HG03103 (cell line): ENCODE measurements at regions not wholly inside any gene's neighbourhood (a gene's known extent, or its start where the extent isn't known, plus 50 kb on each side); places are given as distances from the start of the nearest gene placed in this dataset.
"Not testable (repeated sequence)": the region's sequence is repeated elsewhere in the genome, so short reads cannot be mapped to it uniquely, and the experiment has no call there.

Source experiments
- ATAC-seq: cut with Tn5 transposase; IDR thresholded peaks from one replicate; pipeline ENCODE4 v1.9.1; 2021; ENCODE audit warnings: low read depth; ENCODE audit not compliant: unreplicated experiment

DNA sequence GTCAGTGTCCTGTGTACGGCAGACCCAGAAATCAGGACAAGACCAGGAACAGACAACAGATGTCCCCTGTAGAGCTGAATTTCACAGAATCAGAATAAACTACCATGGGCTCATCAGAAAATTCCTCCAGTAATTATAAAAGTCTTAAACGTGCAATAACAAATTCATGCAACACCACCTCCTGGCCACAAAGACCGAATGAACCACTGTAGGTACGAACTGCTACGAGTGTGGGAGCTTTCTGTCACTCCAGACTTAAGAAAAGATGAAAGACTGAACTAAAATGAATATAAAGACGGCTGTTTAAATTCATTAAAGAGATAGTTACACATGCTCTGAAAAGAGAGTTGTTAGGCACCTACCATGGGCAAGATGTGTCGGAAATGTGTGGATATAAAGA lies 333.5 kb downstream of the RRAGC start:
- ATAC-seq, result no peak

DNA sequence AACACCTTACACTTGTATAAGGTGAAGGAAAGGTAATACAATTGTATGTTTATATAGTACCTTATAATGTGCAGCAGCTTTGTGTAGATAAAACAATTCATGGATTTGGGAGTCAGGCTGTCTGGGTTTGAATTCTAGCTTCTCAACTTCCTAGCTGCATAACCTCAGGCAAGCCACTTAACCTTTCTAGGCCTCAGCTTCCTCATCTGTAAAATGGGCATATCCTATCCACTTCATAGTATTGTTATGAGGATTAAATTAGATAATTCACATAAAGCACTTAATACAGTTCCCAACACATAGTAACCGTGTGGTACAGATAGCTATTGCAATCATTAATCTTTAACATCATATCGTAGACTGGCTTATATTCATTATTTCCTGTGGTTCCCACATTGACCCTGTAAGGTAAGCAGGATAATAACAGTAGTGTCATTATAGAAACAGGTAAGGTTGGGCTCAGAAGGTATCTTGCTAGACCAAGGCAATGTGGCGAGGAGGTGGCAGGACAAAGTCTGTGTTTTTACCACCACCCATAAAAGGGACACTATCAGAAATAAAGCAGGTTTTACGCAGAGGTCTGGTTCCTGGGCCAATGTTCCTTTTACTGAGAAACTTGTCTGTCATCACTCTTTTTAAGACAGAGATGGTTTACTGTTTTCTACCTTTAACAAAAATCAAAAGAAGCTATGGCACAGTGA lies 334.1 kb downstream of the RRAGC start:
- ATAC-seq, result no peak

DNA sequence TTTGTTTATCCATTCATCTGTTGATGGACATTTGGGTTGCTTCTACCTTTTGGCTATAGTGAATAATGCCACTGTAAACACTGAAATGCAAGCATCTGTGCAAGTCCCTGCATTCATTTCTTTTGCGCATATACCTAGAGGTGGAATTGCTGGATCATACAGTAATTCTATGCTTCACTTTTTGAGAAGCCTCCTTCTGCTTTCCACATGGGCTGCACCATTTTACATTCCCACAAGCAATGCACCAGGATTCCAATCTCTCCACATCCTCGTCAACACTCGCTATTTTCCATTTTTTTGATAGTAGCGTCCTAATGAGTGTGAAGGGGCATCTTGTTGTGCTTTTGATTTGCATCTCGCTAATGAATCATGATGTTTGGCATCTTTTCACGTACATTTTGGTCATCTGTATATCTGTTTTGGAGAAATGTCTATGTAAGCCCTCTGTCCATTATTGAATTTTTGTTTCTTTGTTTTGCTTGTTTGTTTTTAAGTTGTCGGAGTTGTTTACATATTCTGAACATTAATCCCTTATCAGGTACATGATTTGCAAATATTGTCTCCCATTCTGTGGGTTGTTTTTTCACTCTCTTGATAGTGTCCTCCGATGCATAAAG lies 335.4 kb downstream of the RRAGC start:
- ATAC-seq, result no peak

DNA sequence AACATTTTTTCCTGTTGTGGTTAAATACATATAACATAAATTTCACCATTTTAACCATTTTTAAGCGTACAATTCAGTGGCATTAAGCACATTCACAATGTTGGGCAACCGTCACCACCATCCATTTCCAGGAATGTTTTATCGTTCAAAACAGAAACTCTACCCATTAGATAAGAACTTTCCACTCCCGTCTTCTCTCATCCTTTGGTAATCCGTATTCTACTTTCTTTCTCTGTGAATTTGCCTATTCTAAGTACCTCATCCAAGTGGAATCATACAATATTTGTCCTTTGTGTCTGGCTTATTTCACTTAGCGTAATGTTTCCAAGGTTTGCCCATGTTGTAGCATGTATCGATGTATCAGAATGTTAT lies 336.0 kb downstream of the RRAGC start:
- ATAC-seq, result no peak

DNA sequence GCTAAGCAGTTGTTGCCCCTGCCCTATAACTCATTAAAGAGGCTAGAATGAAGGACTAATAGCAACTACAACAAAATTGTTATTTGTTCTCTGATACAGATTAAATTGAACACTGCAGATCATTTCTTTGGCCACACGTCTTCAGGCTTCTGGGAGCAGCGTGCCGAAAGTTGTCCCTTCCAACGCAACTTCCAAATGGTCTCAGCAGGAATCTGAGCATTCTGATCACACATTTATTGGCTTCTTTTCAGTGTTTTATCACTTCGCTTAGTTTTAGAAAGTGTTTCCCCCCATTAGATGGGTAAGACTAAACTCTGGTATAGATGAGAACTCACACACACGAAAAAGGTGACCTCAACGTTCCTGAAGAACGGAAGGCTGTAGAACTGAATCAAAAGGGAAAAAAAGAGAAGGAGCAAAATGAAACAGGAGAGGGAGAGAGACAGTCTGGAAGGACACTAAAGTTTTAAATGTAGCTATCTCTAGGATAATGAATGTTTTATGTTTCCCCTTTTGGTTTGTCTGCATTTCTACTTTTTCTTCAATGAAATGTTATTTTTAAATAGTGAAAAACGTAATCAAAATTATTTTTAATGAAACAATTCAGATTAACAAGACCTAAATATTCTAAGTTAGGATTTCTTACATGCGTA lies 336.5 kb downstream of the RRAGC start:
- ATAC-seq, result no peak

DNA sequence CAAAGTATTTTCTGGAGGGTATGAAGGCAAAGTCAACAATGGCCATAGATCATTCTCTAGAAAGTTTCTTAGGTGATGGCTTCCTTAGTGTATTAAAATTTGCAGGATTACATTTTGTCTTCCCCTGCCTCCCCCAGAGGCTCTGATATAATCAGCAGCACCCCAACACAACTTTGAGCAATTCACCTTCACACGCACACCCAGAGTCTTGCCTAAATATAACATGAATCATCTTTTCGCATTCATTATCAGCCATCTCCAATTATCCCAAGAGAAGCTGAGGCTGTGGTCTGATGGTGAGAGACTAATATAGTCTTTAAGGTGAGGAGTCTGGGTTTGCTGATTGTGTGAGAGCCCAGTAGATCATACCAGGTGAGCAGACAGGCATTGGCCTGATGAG lies 343.0 kb downstream of the RRAGC start:
- no peak for ATAC-seq

DNA sequence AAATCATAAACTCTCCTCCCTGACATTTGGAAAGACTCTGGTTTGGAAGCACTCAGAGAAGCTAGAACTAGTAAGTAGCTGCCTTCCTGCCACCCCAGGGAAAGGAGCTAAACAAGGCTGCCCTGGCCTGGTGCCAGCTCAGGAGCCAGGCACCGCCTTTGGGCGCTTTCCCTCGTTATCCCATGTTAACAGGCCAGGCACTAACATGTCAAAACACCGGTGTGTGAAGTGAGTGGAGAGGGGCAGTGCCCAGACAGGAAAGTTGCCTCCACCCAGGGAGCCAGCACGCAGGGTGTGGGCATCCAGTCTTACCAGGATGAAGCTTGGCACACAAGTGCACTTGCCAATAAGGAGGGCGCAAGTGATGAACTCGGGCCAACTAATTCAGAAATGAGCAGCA lies 346.8 kb downstream of the RRAGC start:
- ATAC-seq, result no peak

DNA sequence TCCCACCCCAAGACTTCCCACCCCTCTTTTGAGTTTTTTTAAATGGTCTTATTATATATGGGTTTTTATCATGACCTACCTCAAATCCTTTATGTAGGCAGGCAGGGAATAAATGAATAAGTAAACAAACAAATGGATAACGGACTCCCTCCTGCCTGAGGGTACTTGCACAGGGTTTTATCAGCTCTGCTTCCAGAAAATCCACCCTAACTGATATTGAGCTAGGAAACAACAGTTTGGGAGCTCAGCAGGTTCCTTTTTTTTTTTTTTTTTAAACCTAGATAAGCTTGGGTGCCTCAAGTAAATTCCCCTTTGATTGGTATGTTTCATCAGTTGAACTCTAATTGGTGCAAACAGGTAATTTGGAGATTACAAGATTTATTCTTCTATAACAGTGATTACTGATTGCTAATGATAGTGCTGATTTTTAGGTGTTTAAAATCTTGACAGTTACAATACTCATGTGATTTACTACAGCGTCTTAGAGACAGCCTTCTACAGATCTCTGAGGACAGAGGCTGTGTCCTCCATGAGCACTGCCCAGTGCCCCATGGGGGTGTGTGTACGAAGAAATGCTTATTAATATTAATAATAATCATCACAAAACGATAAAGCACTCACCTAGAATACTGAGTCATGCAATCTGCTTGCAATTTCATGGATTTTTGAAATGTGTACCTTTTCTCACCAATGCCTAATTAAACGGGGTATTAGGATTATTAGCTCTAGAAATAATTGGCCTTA lies 347.4 kb downstream of the RRAGC start:
- no peak for ATAC-seq

DNA sequence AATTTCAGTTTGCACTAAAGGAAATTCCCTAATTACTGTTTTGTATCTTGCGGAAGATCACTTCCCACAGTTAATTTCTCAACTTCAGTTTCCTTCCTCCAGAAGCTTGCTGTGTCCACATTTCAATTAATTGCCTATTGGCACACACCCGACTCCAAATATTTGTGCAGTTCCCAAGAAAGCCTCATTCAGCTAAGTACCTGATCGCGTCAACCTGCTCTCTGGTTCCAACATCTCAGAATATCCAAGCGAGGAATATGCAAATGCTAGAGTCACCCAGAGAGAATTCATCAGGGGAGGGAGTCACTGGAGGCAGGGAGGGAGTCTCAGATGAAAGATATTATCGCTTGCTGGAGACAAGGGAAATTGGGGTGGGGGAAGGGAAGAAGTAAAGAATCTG lies 351.3 kb downstream of the RRAGC start:
- ATAC-seq, result no peak

DNA sequence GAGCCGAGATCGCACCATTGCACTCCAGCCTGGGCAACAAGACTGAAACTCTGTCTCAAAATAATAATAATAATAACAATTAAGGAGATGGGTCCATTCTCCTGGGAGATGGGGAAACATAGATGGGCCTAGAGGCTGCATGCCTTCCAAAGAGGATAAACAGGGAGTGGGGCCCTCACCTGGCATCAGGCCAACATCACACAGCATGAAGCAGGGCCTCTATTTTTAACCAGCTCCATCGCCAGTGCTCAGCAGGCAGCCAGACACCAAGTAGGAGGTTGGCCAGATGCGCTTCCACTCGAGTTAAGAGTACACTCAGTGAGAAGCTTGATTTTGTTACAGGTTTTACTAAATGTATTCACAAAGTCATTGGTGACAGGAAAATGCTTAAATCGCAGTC lies 352.0 kb downstream of the RRAGC start:
- ATAC-seq, result no peak

DNA sequence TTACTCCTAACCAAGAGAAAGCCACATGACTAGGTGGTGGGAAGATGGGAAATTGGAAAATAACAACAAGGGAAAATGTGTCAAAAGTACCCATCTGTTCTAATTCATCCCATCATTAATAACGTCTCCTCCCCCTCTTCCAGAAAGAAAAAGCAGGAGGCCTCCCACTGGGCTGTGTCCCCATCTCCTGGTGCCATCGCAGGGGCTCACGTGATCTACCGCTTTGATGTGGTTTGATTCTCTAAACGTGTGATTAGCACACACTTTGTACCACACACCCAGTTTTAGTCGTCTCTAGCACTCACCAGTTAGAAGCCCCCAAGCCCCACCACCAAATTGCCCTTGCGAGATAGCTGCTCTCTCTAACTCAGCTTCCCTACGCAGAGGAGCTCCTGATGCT lies 353.6 kb downstream of the RRAGC start:
- no peak for ATAC-seq

DNA sequence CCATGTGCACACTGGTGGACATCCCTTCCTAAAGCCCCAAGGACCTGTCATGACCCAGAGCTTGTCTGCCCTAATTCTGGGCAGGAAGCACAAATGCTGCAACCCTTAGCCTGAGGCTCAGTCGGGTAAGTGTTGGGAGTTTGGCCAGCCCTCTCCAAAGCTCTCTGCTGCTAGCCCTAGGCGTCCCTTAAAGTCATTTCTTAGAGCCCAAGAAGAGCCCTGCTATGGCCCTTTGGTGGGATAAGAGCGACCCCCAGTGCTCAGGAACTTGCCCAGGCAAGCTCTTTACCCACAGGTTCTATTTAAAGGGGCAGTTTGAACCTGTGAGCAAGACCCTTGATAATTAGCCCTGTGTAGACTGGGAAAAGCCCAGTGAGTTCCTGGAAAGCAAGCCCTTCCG lies 356.8 kb downstream of the RRAGC start:
- no peak for ATAC-seq

DNA sequence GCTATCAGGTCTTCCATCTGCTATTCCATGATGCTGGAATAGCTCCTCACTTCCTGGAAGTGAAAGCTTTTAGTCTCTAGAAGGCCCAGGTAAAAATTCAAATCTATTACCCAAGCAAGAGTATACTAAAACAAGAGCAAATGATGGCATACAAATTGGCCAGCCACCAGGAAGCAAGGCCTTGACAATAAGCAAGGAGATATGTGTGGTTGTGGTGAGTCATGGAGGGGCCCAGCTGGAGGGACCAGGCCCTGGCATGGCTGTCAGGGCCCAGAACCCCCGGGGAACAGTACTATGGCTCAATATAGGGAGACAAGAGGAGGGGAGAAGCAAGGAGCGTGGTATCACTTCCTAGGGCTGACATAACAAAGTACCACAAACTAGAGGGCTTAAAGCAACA lies 358.7 kb downstream of the RRAGC start:
- ATAC-seq, result no peak

DNA sequence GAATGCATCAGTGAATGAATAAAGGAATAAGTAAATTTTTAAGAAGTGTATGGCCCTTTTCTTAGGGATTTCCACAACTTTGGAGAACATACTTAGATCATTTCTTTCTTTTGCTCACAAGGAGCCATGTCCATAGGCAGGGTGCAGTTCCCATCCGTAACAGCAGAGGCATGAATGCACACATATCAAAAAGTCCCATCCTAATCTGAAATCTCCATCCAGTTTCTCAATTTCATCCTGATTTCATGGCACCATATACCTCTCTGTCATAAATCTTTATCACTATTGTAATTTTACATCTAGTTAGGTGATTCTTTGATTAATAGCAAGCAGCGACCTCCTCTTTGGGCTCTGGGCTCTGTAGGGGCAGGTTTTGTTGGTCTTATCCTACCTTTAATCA lies 359.2 kb downstream of the RRAGC start:
- no peak for ATAC-seq

DNA sequence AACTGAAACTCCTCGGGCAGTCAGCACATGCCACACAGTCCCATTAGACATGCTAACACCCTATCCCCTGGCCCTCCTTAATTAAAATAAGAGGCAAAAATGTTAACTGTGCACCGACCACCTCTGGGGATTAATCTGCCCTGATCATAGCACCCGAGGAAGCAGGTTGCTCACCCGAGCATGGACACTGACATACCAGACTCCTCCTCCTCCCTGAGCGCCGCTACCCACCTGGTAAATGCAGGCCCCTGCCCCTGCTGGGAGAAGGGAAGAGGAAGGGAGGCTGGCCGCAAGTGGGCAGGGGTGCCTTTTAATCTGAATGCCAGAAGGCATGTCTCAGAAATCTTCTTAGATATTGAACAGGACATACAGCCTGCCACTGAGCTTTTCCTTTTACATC lies 360.9 kb downstream of the RRAGC start:
- no peak for ATAC-seq

DNA sequence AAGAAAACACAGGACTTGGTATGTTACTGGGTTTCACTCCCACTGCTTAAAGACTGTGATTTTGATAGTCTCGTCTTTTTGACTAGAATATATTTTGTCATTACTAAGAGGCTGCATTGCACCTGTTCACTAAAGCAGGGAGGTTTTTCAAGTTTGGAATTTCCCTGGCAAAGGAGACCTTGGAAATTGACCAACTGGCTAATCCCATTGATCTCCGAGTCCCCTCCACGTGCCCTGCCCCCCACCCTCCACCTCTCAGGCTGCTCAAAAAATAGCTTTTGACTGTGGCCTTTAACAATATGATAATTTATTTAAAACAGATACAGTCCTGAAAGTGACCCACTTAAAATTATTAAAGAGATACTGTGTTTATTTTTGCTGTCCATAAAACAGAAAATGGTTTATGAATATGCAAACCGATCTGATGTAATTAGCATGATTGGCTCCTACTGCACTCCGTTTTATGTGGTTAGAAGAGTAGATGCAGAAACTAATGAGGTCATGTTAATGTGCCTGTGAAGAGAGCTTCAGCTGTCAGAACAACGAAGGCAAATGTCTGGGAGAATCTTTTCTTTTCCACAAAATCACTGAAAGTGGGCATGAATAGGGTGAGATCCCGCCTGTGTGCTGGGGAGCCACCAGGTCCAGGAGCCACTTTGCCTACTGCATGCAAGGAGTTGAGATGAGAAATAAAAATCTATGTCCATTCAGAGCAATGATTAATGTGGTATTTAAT lies 361.5 kb downstream of the RRAGC start:
- no peak for ATAC-seq

DNA sequence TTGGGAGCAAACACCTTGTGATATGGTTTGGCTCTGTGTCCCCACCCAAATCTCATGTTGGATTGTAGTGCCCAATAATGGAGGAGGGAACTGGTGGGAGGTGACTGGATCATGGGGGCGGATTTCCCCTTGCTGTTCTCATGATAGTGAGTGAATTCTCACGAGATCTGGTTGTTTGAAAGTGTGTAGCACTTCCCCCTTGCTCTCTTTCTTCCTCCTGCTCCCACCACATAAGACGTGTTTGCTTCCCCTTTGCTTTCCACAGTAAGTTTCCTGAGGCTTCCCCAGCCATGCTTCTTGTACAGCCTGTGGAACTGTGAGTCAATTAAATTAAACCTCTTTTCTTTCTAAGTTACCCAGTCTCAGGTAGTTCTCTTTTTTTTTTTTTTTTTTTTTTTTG lies 366.3 kb downstream of the RRAGC start:
- ATAC-seq, result not testable (repeated sequence)

DNA sequence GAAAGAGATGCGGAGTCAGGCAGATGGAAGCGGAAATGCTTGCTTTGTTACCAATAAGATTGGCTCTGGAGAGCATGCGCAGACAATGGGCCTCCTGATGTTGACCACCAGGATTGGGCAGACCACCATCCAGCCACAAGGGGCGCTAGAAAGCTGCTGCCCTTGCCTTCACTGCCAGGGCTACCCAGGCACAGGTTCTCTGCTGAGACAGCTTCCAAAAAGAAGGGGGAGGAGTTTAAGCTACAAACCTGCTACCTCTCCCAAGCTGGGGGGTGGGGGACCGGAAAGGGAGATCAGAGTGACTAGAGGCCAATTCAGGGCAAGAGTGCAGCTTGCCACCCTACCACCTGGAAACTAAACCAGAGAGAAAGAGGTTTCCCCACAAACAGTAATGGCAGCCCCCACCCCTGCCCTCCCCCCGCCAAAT lies 369.7 kb downstream of the RRAGC start:
- no peak for ATAC-seq

DNA sequence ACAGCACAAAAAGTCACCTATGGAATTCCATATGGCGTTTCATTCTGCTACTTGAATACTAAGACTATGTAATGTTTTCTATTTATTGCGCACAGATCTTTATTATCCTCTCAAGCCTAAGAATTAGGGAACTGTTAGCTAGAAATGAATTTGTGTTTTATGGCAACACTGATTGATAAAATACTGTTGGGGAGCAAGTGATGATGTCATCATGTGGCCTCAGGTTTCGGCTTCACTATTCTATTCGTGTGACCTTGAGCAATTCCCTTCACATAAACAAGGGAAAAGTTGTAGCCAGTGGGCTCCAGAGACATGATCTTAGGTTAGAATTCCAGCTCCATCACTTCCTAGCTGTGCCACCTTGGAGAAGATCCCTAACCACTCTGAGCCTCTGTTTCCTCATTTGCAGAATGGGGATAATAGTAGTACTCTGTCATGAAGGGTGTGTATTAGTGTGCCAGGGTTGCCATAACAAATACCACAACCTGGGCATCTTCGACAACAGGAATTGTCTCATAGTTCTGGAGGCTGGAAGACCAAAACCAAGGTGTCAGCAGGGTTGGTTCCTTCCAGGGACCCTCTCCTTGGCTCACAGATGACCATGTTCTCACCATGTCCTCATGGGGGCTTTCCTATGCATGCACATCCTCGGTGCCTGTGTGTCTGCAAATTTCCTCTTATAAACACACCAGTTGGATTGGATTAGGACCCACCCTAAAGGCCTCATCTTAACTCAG lies 371.2 kb downstream of the RRAGC start:
- ATAC-seq, result no peak

DNA sequence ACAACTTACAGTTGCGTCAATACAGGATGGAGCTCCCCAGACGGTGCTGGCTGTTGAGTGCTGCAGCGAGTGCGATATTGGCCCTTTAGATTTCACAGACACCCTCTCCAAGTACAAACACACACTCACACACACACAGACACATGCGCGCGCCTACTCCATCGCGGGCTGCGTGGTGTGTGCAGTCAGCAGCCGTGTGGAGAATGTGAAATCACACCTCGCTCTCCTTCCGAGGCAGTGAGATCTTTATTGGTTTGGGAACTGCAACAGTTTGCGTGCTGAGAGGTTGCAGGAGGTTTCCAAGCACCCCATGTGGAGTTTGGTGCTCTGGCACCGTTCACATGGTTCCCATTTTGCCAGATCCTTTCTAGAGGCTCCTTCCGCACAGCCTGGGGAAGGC lies 372.2 kb downstream of the RRAGC start:
- ATAC-seq, result no peak
